ENCODE measurements at regions not wholly inside any gene's neighbourhood (a gene's known extent, or its start where the extent isn't known, plus 50 kb on each side); places are given as distances from the start of the nearest gene placed in this dataset.

GRCh38 chr4:14679906-14680305 lies 322.4 kb upstream of the CPEB2 start:
- DNase-seq (ENCODE audit: low read depth, low spot score) = no peak

- DNase-seq (ENCODE audit: low read depth, low spot score) = no peak
These were observed 321.0 kb upstream of the CPEB2 start for GRCh38 chr4:14681330-14681729.

- no peak for DNase-seq (ENCODE audit: low read depth, low spot score)
These were observed 308.6 kb upstream of the CPEB2 start for GRCh38 chr4:14693728-14694127.

- no peak for DNase-seq (ENCODE audit: low read depth, low spot score)
These were observed 307.0 kb upstream of the CPEB2 start for GRCh38 chr4:14695095-14695845.

- DNase-seq (ENCODE audit: low read depth, low spot score) = no peak
These were observed 302.2 kb upstream of the CPEB2 start for GRCh38 chr4:14700083-14700482.

- no peak for DNase-seq (ENCODE audit: low read depth, low spot score)
These were observed 301.7 kb upstream of the CPEB2 start for GRCh38 chr4:14700544-14700943.

GRCh38 chr4:14701389-14701788 lies 300.9 kb upstream of the CPEB2 start:
- no peak for DNase-seq (ENCODE audit: low read depth, low spot score)

GRCh38 chr4:14701896-14702295 lies 300.4 kb upstream of the CPEB2 start:
- DNase-seq (ENCODE audit: low read depth, low spot score) = peak; percentile 20

- no peak for DNase-seq (ENCODE audit: low read depth, low spot score)
These were observed 293.7 kb upstream of the CPEB2 start for GRCh38 chr4:14708574-14708973.

- no peak for DNase-seq (ENCODE audit: low read depth, low spot score)
These were observed 291.0 kb upstream of the CPEB2 start for GRCh38 chr4:14711259-14711658.

- no peak for DNase-seq (ENCODE audit: low read depth, low spot score)
These were observed 285.6 kb upstream of the CPEB2 start for GRCh38 chr4:14716691-14717090.

- peak; percentile 40 for DNase-seq (ENCODE audit: low read depth, low spot score)
These were observed 283.2 kb upstream of the CPEB2 start for GRCh38 chr4:14719053-14719452.

- DNase-seq (ENCODE audit: low read depth, low spot score) = no peak
These were observed 275.8 kb upstream of the CPEB2 start for GRCh38 chr4:14726441-14726840.

GRCh38 chr4:14726877-14727361 lies 275.4 kb upstream of the CPEB2 start:
- peak; percentile 8 for DNase-seq (ENCODE audit: low read depth, low spot score)

- no peak for DNase-seq (ENCODE audit: low read depth, low spot score)
These were observed 272.8 kb upstream of the CPEB2 start for GRCh38 chr4:14729282-14730000.

- DNase-seq (ENCODE audit: low read depth, low spot score) = no peak
These were observed 260.2 kb upstream of the CPEB2 start for GRCh38 chr4:14742054-14742453.

GRCh38 chr4:14743172-14743571 lies 259.1 kb upstream of the CPEB2 start:
- DNase-seq (ENCODE audit: low read depth, low spot score) = no peak

GRCh38 chr4:14743601-14744000 lies 258.7 kb upstream of the CPEB2 start:
- peak; percentile 12 for DNase-seq (ENCODE audit: low read depth, low spot score)

- no peak for DNase-seq (ENCODE audit: low read depth, low spot score)
These were observed 257.9 kb upstream of the CPEB2 start for GRCh38 chr4:14744346-14744745.

GRCh38 chr4:14749910-14750309 lies 252.4 kb upstream of the CPEB2 start:
- peak; percentile 18 for DNase-seq (ENCODE audit: low read depth, low spot score)

GRCh38 chr4:14752341-14753046 lies 249.8 kb upstream of the CPEB2 start:
- DNase-seq (ENCODE audit: low read depth, low spot score) = no peak

- no peak for DNase-seq (ENCODE audit: low read depth, low spot score)
These were observed 235.1 kb upstream of the CPEB2 start for GRCh38 chr4:14767142-14767541.

All from astrocyte of the hippocampus (primary cell).